WTC11 (cell line): ENCODE measurements at regions not wholly inside any gene's neighbourhood (a gene's known extent, or its start where the extent isn't known, plus 50 kb on each side); places are given as distances from the start of the nearest gene placed in this dataset.

Experiments
- CREB1 ChIP-seq: sonication (generic); formaldehyde crosslinking; IDR thresholded peaks from 2 replicates; pipeline ENCODE4 v1.8.0; 2023; ENCODE audit warnings: mild to moderate bottlenecking, missing genetic modification reagents
- ETV6 ChIP-seq: sonication (generic); formaldehyde crosslinking; IDR thresholded peaks from 2 replicates; pipeline ENCODE4 v1.8.1; 2022; ENCODE audit warnings: mild to moderate bottlenecking, missing genetic modification reagents
- FOXJ3 ChIP-seq: sonication (generic); formaldehyde crosslinking; IDR thresholded peaks from 2 replicates; pipeline ENCODE4 v1.9.0; 2021; ENCODE audit warnings: missing genetic modification reagents, mild to moderate bottlenecking, borderline replicate concordance
- FOXK1 ChIP-seq: sonication (generic); formaldehyde crosslinking; IDR thresholded peaks from 2 replicates; pipeline ENCODE4 v1.8.0; 2022; ENCODE audit warnings: mild to moderate bottlenecking, moderate library complexity, missing genetic modification reagents
- NR2C2 ChIP-seq: sonication (generic); formaldehyde crosslinking; IDR thresholded peaks from 2 replicates; pipeline ENCODE4 v1.8.0; 2022; ENCODE audit warnings: mild to moderate bottlenecking, missing genetic modification reagents
- RELA ChIP-seq: sonication (generic); formaldehyde crosslinking; IDR thresholded peaks from 2 replicates; pipeline ENCODE4 v1.8.1; 2022; ENCODE audit warnings: missing genetic modification reagents, mild to moderate bottlenecking, borderline replicate concordance
- TEAD4 ChIP-seq: sonication (generic); formaldehyde crosslinking; IDR thresholded peaks from 2 replicates; pipeline ENCODE4 v1.8.0; 2022; ENCODE audit warnings: mild to moderate bottlenecking, missing genetic modification reagents
- TP53 ChIP-seq: sonication (generic); formaldehyde crosslinking; IDR thresholded peaks from 2 replicates; pipeline ENCODE4 v1.8.1; 2023; ENCODE audit warnings: mild to moderate bottlenecking, missing genetic modification reagents
- USF2 ChIP-seq: sonication (generic); formaldehyde crosslinking; IDR thresholded peaks from 2 replicates; pipeline ENCODE4 v1.8.1; 2023; ENCODE audit warnings: mild to moderate bottlenecking, missing genetic modification reagents, moderate library complexity
- TF ChIP-seq, protein P1 (sequence below): fragments of 200-600 bp; IDR thresholded peaks from 2 replicates; pipeline ENCODE4 v1.8.0; 2022; ENCODE audit warnings: antibody characterized with exemption
- TF ChIP-seq, protein P2 (sequence below): sonication (generic); formaldehyde crosslinking; conservative IDR thresholded peaks from 2 replicates; pipeline ENCODE4 v1.8.1; 2022; ENCODE audit warnings: mild to moderate bottlenecking, missing genetic modification reagents

GRCh38 chr1:22249928-22250680 lies 107.2 kb upstream of the WNT4 start:
- no peak for TF ChIP-seq FOXK1 (CRISPR knock-in tag)
- no peak for TF ChIP-seq RELA (CRISPR knock-in tag)
- no peak for TF ChIP-seq TP53 (CRISPR knock-in tag)
- TF ChIP-seq, protein P1, sequence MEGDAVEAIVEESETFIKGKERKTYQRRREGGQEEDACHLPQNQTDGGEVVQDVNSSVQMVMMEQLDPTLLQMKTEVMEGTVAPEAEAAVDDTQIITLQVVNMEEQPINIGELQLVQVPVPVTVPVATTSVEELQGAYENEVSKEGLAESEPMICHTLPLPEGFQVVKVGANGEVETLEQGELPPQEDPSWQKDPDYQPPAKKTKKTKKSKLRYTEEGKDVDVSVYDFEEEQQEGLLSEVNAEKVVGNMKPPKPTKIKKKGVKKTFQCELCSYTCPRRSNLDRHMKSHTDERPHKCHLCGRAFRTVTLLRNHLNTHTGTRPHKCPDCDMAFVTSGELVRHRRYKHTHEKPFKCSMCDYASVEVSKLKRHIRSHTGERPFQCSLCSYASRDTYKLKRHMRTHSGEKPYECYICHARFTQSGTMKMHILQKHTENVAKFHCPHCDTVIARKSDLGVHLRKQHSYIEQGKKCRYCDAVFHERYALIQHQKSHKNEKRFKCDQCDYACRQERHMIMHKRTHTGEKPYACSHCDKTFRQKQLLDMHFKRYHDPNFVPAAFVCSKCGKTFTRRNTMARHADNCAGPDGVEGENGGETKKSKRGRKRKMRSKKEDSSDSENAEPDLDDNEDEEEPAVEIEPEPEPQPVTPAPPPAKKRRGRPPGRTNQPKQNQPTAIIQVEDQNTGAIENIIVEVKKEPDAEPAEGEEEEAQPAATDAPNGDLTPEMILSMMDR = no peak
- TF ChIP-seq NR2C2 = no peak
- TF ChIP-seq ETV6 = no peak
- TF ChIP-seq, protein P2, sequence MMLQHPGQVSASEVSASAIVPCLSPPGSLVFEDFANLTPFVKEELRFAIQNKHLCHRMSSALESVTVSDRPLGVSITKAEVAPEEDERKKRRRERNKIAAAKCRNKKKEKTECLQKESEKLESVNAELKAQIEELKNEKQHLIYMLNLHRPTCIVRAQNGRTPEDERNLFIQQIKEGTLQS = no peak
- no peak for TF ChIP-seq CREB1 (CRISPR knock-in tag)
- no peak for TF ChIP-seq FOXJ3
- TF ChIP-seq TEAD4 (CRISPR knock-in tag) = no peak
- TF ChIP-seq USF2 (CRISPR knock-in tag) = no peak
